ENCODE measurements at regions not wholly inside any gene's neighbourhood (a gene's known extent, or its start where the extent isn't known, plus 50 kb on each side); places are given as distances from the start of the nearest gene placed in this dataset.
"Not testable (repeated sequence)": the region's sequence is repeated elsewhere in the genome, so short reads cannot be mapped to it uniquely, and the experiment has no call there.

DNA sequence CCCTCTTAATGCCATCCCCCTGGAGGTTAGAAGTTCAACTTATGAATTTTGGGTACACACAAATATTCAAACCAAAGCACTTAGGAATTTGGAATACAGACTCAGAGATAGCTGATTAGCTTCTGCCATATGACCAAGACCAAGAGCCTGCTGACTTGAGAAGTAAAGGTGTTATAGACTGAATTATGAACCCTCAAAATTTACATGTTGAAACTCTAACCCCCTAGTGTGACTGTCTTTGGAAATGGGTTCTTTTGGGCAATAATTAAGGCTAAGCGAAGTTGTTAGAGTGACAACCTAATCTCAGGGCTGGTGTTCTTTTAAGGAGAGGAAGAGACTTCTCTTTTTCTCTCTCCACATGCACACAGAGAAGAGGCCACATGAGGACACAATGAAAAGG, 151.2 kb downstream of the COX18 start:
- Mint-ChIP-seq H3K27me3 (no peaks in the 10 kb centered on the region), H3K36me3 (peaks cover 2% of the 10 kb centered on the region), H3K4me3 (no peak overlapping the region), H3K27ac (no peak overlapping the region), H3K4me1 (no peaks in the 10 kb centered on the region), H3K9me3 (peaks cover 0 to under 1% (median 0%) of the 10 kb centered on the region in 3 donors)

DNA sequence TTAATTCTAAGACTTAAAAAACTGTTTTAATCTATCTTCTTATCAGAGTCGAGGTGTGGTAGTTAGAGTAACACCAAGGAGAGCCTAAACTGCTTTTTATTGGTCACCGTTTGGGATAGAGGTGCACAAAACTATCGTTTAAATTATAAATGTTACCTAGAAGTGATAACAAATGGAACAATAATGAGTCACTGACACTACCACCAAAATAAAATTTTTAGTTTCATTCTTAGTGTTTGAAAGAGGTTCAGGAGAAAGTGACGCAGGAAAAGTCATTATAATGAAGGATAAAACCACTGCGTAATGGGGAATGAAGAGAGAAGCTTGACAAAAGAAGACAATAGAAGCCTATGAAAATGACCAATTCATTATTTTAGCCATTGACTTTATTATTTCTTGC, 158.2 kb downstream of the COX18 start:
- Mint-ChIP-seq H3K4me1 (no peaks in the 10 kb centered on the region), H3K27ac (no peak overlapping the region), H3K4me3 (no peak overlapping the region), H3K36me3 (no peaks in the 10 kb centered on the region), H3K9me3 (peaks cover 0 to 2% (median 0%) of the 10 kb centered on the region in 3 donors), H3K27me3 (peaks cover 3% of the 10 kb centered on the region)

DNA sequence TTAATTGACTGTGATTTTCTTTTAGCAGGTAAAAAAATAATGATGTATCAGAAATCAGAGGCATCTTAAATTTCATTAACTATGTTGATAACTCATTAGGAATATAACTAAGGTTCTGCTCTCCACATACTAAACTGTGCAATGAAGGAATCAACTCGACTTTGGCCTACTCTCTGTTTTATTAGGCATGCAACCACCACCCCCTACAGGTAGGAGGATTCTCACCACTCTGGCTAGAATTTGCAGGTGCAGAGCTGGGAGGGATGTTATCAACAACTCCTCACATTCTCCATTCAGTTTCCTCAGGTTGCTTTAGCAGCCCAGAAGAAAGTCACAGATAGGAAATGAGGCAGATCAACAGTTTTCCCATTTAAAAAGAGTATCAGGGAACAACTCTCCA, 160.1 kb downstream of the COX18 start:
- Mint-ChIP-seq H3K27ac (no peak overlapping the region), H3K4me1 (no peaks in the 10 kb centered on the region), H3K9me3 (peaks cover 0 to 3% (median 2%) of the 10 kb centered on the region in 3 donors), H3K4me3 (no peak overlapping the region), H3K27me3 (peaks cover 3% of the 10 kb centered on the region), H3K36me3 (no peaks in the 10 kb centered on the region)

DNA sequence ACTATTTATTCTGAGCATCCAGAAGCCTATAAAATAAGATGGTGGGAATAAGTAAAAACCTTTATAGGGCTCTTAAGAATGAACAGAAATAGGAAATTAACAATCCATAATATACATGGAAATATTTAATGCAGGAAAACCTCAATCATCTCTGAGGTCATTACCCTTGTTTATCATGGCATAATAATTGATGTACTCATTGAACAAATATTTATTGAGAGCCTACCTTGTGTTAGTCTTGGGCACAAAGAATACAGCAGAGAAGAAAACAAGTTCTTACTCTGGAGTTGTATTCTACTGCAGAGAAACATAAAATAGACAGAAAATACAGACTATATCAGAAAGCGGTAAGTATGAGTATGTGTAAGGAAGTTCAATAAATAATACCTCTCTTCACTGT, 167.2 kb downstream of the COX18 start:
- Mint-ChIP-seq H3K27ac (no peak overlapping the region), H3K36me3 (no peaks in the 10 kb centered on the region), H3K9me3 (peaks cover 0 to 3% (median under 1%) of the 10 kb centered on the region in 3 donors), H3K4me1 (no peaks in the 10 kb centered on the region), H3K27me3 (no peaks in the 10 kb centered on the region), H3K4me3 (no peak overlapping the region)

DNA sequence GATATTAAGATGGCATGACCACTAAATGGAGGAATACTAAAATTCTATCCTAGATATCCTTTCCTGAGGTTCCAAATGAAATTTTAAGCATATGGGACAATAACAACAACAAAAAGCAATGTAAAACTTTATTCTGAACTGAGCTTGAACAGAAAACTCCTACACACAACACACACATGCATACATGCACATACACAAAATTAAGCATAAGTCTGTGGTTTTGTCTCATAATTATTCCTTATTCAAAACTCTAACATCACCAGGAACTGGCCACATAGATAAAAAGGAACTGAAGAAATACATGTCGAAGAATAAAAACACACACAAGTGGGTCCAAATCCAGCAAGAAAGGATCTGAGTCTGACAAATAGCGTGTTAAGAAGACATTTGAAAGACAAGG, 168.0 kb downstream of the COX18 start:
- Mint-ChIP-seq H3K9me3 (peaks cover 0 to 3% (median 1%) of the 10 kb centered on the region in 3 donors), H3K4me3 (no peak overlapping the region), H3K27ac (no peak overlapping the region), H3K27me3 (no peaks in the 10 kb centered on the region), H3K36me3 (no peaks in the 10 kb centered on the region), H3K4me1 (no peaks in the 10 kb centered on the region)

DNA sequence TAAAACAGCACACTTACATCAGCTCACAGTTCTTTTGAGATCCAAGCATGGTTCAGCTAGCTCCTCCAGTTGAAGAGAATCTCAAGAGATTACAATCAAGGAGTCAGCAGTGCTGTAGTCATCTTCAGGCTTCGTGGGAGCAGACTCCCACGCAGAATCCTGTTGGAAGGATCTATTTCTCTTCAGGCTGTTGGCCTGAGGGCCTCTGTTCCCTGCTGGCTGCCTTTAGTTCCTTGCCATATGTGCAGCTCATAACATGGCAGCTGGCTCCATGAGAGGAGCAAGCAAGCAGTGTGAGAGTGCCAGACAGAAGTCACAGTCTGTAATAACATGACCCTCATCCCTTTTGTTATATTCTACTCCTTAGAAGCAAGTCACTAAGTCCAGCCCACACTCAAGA, 168.6 kb downstream of the COX18 start:
- H3K36me3 Mint-ChIP-seq, result no peaks in the 10 kb centered on the region
- H3K9me3 Mint-ChIP-seq, result peaks cover 0 to 3% (median 1%) of the 10 kb centered on the region in 3 donors
- no peak overlapping the region for H3K4me3 Mint-ChIP-seq
- H3K27me3 Mint-ChIP-seq, result no peaks in the 10 kb centered on the region
- H3K27ac Mint-ChIP-seq, result no peak overlapping the region
- no peaks in the 10 kb centered on the region for H3K4me1 Mint-ChIP-seq

DNA sequence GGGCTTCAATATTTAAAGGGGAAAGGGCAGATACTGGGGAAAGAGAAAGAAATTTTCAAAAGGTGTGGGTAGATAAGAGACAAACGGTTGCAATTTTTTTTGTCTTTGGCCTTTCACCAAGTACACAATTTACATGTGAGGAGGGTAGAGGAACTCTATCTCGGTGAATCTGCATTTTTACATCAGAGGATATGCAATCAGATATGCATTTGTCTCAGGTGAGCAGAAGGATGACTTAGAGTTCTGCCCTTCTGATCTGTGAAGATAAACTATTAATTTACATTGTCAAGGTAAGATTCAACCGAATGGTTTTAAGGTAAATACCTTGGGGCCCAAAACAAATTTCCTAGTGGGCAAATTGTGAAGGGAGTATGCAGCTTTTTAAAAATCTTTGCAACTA, 169.9 kb downstream of the COX18 start:
- Mint-ChIP-seq H3K4me3 (no peak overlapping the region), H3K36me3 (no peaks in the 10 kb centered on the region), H3K9me3 (peaks cover 0 to 1% (median 0%) of the 10 kb centered on the region in 3 donors), H3K27me3 (no peaks in the 10 kb centered on the region), H3K4me1 (no peaks in the 10 kb centered on the region), H3K27ac (no peak overlapping the region)

DNA sequence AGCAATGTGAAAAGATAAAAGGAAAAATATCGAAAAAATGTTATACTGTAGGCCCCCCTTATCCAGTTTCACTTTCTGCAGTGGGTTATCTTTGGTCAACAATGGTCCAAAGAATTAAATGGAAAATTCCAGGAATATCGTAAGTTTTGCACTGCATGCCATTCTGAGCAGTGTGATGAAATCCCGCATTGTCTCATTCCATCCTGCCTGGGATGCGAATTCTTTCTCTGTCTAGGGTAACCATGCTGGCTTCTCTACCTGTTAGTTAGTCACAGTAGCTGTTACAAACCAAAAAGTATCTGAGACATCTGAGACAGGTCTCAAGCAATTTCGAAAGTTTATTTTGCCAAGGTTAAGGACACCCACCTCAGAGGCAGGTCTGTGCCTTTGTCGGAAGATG, 170.3 kb downstream of the COX18 start:
- Mint-ChIP-seq H3K9me3 (peaks cover 0 to 1% (median 0%) of the 10 kb centered on the region in 3 donors), H3K27me3 (no peaks in the 10 kb centered on the region), H3K4me3 (no peak overlapping the region), H3K36me3 (no peaks in the 10 kb centered on the region), H3K4me1 (no peaks in the 10 kb centered on the region), H3K27ac (no peak overlapping the region)

DNA sequence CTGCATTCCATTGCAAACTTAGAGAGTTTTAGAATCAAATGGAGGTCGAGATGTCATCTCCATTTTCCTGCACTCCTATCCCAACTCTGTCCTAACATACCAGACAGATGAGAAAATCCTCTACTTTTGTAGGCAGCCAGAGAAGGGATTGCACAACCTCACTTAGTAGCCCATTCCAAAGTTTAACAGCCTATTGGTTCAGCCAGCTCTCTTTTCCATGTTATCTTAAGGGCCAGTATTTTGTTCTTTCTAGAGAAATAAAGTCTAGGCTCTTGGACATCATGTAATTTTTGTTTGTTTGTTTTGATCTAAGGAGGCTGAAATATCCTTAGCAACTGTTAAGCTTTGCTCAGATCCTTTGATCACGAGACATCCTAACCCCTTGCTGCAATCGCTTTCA, 173.0 kb downstream of the COX18 start:
- Mint-ChIP-seq H3K9me3 (peaks cover 0 to 2% (median 1%) of the 10 kb centered on the region in 3 donors), H3K4me3 (no peak overlapping the region), H3K36me3 (peaks cover 2% of the 10 kb centered on the region), H3K27me3 (no peaks in the 10 kb centered on the region), H3K27ac (no peak overlapping the region), H3K4me1 (no peaks in the 10 kb centered on the region)

DNA sequence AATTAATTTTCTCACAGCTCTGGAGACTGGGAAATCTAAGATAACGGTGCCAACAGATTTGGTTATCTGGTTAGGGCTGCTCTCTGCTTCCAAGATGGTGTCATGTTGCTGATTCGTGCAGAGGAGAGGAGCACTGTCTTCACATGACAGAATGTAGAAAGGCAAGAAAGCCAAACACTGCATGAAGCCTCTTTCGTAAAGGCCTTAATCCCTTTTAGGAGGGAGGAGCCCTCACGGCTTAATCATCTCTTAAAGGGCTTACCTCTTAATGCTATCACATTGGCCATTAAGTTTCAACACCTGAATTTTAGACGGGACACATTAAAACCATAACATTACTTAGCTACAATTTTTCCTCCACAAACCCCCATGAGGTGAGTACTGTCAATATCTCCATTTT, 174.1 kb downstream of the COX18 start:
- H3K36me3 Mint-ChIP-seq, result peaks cover 2% of the 10 kb centered on the region
- H3K27ac Mint-ChIP-seq, result no peak overlapping the region
- H3K4me3 Mint-ChIP-seq, result no peak overlapping the region
- H3K9me3 Mint-ChIP-seq, result peaks cover 0 to 2% (median 1%) of the 10 kb centered on the region in 3 donors
- H3K4me1 Mint-ChIP-seq, result no peaks in the 10 kb centered on the region
- H3K27me3 Mint-ChIP-seq, result peaks cover 2% of the 10 kb centered on the region

DNA sequence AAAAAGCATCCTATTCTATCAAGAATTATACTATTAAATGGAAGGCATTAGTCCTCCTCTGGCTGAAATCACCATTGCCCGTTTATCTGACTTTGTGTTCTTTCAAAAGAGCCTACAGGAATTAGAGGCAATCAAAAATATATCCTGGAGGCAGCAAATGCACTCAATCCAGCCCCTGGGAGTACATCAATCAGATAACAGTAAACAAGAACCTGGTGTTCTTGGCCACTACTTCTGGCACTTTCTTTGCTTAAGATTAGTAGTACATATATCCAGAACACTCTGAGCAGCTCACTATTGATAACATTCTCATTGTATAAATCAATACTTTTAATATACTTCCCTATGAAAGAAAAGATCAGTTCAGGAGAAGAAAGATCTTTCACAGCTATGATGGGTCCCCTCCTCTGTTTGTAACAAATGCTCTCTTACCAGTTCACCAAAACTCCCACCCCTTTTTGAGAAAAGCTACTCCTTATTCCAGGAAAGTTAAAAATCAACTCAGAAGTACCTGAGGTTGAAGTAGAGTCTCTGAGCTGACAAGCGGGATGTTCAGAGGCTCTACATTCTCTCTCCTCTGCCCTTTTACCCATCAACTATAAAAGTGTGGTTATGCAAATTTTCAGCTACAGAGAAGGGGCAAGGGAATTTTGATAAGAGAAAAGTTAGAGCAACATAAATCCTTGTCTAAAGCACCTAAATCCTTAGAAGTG, 176.0 kb downstream of the COX18 start:
- H3K36me3 Mint-ChIP-seq, result peaks cover 2% of the 10 kb centered on the region
- peaks cover 2% of the 10 kb centered on the region for H3K27me3 Mint-ChIP-seq
- no peak overlapping the region for H3K4me3 Mint-ChIP-seq
- H3K27ac Mint-ChIP-seq, result no peak overlapping the region
- peaks cover 0 to 2% (median 1%) of the 10 kb centered on the region in 3 donors for H3K9me3 Mint-ChIP-seq
- no peaks in the 10 kb centered on the region for H3K4me1 Mint-ChIP-seq

DNA sequence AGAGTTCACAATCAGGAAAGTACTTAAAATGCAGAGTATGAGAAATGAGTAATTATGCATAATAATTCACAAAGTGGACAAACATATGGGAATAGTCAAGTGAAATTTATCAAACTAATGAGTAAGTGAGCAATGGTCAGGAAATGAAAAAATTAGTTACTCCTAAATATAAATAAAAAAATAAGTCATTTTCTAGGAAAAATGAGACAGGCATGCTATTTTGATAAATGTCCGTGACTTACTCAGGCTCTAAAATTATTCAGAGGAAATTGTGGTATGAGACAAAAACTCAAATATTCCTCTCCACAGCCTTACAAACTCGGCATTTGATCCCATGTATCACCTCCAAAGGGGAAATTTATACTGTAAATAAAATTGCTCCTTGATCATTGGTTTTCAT, 181.2 kb downstream of the COX18 start:
- Mint-ChIP-seq H3K36me3 (no peaks in the 10 kb centered on the region), H3K4me3 (no peak overlapping the region), H3K9me3 (peaks cover 0 to 2% (median 0%) of the 10 kb centered on the region in 3 donors), H3K4me1 (no peaks in the 10 kb centered on the region), H3K27ac (no peak overlapping the region), H3K27me3 (peaks cover 4% of the 10 kb centered on the region)

DNA sequence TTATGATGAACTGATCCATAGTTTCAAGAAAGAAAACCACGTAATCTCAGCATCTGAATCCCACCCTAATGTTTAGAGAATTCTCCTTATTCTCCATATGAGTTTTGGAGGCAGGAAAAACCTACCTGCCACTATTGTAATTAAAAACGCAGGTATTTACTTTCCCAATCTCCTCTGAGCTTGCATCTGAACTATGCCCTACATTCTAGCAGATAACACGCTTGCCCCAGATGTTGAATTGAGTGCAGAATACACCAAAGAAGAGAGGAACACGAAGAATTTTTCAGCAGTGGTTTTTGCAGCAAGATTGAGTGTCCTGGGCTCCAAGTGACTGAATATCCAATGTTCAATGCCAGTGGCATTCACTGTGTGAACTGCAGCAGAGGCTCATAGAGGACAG, 182.4 kb downstream of the COX18 start:
- no peak overlapping the region for H3K4me3 Mint-ChIP-seq
- peaks cover 6% of the 10 kb centered on the region for H3K27me3 Mint-ChIP-seq
- no peaks in the 10 kb centered on the region for H3K9me3 Mint-ChIP-seq
- no peaks in the 10 kb centered on the region for H3K36me3 Mint-ChIP-seq
- no peak overlapping the region for H3K27ac Mint-ChIP-seq
- no peaks in the 10 kb centered on the region for H3K4me1 Mint-ChIP-seq

DNA sequence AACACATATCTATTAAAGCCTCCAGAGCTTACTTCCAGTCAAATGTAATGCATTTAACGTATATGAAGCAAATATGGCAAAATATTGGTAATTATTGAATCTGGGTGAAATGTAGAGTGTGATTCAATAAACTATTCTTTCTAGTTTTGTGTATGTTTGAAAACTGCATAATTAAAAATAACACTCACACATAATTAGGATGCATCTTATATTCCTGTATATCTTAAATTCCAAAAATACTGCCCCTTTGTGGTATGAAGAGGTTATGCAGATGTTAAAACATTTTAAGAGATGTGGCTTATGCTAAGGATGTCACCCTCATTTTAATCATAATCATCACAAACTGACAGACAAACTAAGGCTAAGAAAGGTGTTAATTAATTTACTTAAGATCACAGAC, 182.9 kb downstream of the COX18 start:
- H3K9me3 Mint-ChIP-seq, result peaks cover 0 to 2% (median 0%) of the 10 kb centered on the region in 3 donors
- H3K27ac Mint-ChIP-seq, result no peak overlapping the region
- no peaks in the 10 kb centered on the region for H3K36me3 Mint-ChIP-seq
- no peak overlapping the region for H3K4me3 Mint-ChIP-seq
- H3K27me3 Mint-ChIP-seq, result peaks cover 6% of the 10 kb centered on the region
- no peaks in the 10 kb centered on the region for H3K4me1 Mint-ChIP-seq

DNA sequence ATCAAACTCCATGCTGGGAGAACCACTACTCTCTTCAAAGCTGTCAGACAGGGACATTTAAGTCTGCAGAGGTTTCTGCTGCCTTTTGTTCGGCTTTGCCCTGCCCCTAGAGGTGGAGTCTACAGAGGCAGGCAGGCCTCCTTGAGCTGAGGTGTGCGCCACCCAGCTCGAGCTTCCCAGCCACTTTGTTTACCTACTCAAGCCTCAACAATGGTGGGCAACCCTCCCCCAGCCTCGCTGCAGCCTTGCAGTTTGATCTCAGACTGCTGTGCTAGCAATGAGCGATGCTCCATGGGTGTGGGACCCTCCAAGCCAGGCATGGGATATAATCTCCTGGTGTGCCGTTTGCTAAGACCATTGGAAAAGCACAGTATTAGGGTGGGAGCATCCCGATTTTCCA, 185.3 kb downstream of the COX18 start:
- H3K9me3 Mint-ChIP-seq, H3K27me3 Mint-ChIP-seq, H3K4me3 Mint-ChIP-seq, H3K4me1 Mint-ChIP-seq, H3K36me3 Mint-ChIP-seq: not testable (repeated sequence)
- H3K27ac Mint-ChIP-seq, result peak overlapping the region in 1 of 3 donors; percentile 39

DNA sequence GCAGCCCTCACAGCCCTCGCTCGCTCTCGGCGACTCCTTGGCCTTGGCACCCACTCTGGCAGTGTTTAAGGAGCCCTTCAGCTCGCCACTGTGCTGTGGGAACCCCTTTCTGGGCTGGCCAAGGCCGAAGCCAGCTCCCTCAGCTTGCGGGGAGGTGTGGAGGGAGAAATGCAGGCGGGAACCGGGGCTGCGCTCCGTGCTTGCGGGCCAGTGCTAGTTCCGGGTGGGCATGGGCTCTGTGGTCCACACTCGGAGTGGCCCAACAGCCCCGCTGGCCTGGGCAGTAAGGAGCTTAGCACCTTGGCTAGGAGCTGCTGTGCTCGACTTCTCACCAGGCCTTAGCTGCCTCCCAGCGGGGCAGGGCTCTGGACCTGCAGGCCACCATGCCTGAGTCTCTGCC, 192.6 kb downstream of the COX18 start:
- H3K4me1 Mint-ChIP-seq, result no peaks in the 10 kb centered on the region
- H3K27me3 Mint-ChIP-seq, result peaks cover 1% of the 10 kb centered on the region
- H3K27ac Mint-ChIP-seq, result no peak overlapping the region
- no peak overlapping the region for H3K4me3 Mint-ChIP-seq
- H3K36me3 Mint-ChIP-seq, result no peaks in the 10 kb centered on the region
- peaks cover 0 to 7% (median 4%) of the 10 kb centered on the region in 3 donors for H3K9me3 Mint-ChIP-seq
